ENCODE measurements at regions not wholly inside any gene's neighbourhood (a gene's known extent, or its start where the extent isn't known, plus 50 kb on each side); places are given as distances from the start of the nearest gene placed in this dataset.
"Not testable (repeated sequence)": the region's sequence is repeated elsewhere in the genome, so short reads cannot be mapped to it uniquely, and the experiment has no call there.

GRCh38 chrY:16486696-16487215 is 1393.3 kb downstream of the CDY2B start:
- DNase-seq, result no peak

GRCh38 chrY:16480031-16480430 is 1400.0 kb downstream of the CDY2B start:
- no peak for DNase-seq

- no peak for DNase-seq
Measured at GRCh38 chrY:16474053-16474452, 1406.0 kb downstream of the CDY2B start.

- DNase-seq, result no peak
Measured at GRCh38 chrY:16454799-16455198, 1425.2 kb downstream of the CDY2B start.

- no peak for DNase-seq
Measured at GRCh38 chrY:16446152-16446551, 1433.9 kb downstream of the CDY2B start.

- not testable (repeated sequence) for DNase-seq
Measured at GRCh38 chrY:16409206-16409923, 1470.7 kb downstream of the CDY2B start.

- not testable (repeated sequence) for DNase-seq
Measured at GRCh38 chrY:16379458-16379857, 1500.6 kb downstream of the CDY2B start.

- not testable (repeated sequence) for DNase-seq
Measured at GRCh38 chrY:16341592-16341991, 1538.4 kb downstream of the CDY2B start.

GRCh38 chrY:16330032-16330758 is 1549.8 kb downstream of the CDY2B start:
- not testable (repeated sequence) for DNase-seq

- not testable (repeated sequence) for DNase-seq
Measured at GRCh38 chrY:16329135-16329820, 1550.7 kb downstream of the CDY2B start.
